Breast epithelium (tissue), 3 donors: ENCODE measurements at regions not wholly inside any gene's neighbourhood (a gene's known extent, or its start where the extent isn't known, plus 50 kb on each side); places are given as distances from the start of the nearest gene placed in this dataset.

Source experiments
- POLR2AphosphoS5 ChIP-seq, 3 donors: sonication (generic); formaldehyde crosslinking; IDR thresholded peaks; one replicate each; pipeline ENCODE4 v1.6.1; 2017; ENCODE audit warnings: antibody characterized with exemption in 3 of 3
- TF ChIP-seq, protein P1 (sequence below), 3 donors: fragments of 450-650 bp; IDR thresholded peaks; one replicate each; pipeline ENCODE4 v1.5.1; 2016 to 2017; ENCODE audit warnings: antibody characterized with exemption in 3 of 3, mild to moderate bottlenecking in 3 of 3, moderate library complexity in 3 of 3

DNA sequence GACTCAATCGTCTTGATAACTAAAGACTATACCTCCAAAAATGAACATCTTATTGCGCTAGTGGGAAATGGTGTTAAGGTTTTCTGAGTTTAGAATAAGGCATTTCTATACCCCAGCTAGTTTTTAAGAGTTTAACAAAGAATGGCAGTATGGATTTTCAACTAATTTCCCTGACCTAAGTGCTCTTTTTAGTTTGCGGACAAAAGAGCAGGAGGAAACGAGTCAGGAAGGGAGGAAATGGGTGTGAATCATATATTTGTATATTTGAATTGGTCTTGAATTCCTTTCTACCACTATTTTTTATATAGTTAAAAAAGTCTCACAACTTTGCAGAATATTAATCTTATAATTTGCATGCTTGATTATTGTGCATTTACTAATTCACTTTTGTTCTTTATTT lies 516.3 kb upstream of the ZNF608 start:
- TF ChIP-seq POLR2AphosphoS5 (IDR thresholded peaks at IDR 0.05), result no peak
- TF ChIP-seq, protein P1, sequence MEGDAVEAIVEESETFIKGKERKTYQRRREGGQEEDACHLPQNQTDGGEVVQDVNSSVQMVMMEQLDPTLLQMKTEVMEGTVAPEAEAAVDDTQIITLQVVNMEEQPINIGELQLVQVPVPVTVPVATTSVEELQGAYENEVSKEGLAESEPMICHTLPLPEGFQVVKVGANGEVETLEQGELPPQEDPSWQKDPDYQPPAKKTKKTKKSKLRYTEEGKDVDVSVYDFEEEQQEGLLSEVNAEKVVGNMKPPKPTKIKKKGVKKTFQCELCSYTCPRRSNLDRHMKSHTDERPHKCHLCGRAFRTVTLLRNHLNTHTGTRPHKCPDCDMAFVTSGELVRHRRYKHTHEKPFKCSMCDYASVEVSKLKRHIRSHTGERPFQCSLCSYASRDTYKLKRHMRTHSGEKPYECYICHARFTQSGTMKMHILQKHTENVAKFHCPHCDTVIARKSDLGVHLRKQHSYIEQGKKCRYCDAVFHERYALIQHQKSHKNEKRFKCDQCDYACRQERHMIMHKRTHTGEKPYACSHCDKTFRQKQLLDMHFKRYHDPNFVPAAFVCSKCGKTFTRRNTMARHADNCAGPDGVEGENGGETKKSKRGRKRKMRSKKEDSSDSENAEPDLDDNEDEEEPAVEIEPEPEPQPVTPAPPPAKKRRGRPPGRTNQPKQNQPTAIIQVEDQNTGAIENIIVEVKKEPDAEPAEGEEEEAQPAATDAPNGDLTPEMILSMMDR (IDR thresholded peaks at IDR 0.05), result no peak
